Bronchial epithelial cell (primary cell): ENCODE measurements at regions not wholly inside any gene's neighbourhood (a gene's known extent, or its start where the extent isn't known, plus 50 kb on each side); places are given as distances from the start of the nearest gene placed in this dataset.

Experiments used
- DNase-seq: peaks from one replicate; pipeline ENCODE4 v3.0.0-alpha.2; 2010; ENCODE audit warnings: low read depth
- FAIRE-seq: peaks from 2 replicates; lab custom pipeline; 2011; peaks lifted over from hg19 to GRCh38; lab: Jason Lieb, UNC
- H3K27me3 ChIP-seq: 2 replicates; pipeline ENCODE4 v1.5.1; 2011; ENCODE audit warnings: low read length; ENCODE audit not compliant: control insufficient read depth, insufficient read depth
- H3K36me3 ChIP-seq: 2 replicates; pipeline ENCODE4 v1.5.1; 2011; ENCODE audit warnings: low read length; ENCODE audit not compliant: control insufficient read depth, insufficient read depth
- H3K4me3 ChIP-seq: 2 replicates; pipeline ENCODE4 v1.5.1; 2011; ENCODE audit warnings: mild to moderate bottlenecking, low read depth, low read length, control low read depth
- CTCF ChIP-seq: IDR thresholded peaks from 2 replicates; pipeline ENCODE4 v1.5.1; 2011; ENCODE audit warnings: mild to moderate bottlenecking, moderate library complexity, low read length, control low read depth, inconsistent platforms; ENCODE audit not compliant: insufficient read depth, severe bottlenecking

GRCh38 chr4:71863457-71863856 lies 79.6 kb upstream of the GC start:
- H3K4me3 ChIP-seq: no peak overlapping the region
- H3K36me3 ChIP-seq: no peaks in the 10 kb centered on the region
- FAIRE-seq (peak; percentile 36), DNase-seq (no peak)
- H3K27me3 ChIP-seq: no peaks in the 10 kb centered on the region
- TF ChIP-seq CTCF: no peak

GRCh38 chr4:71864380-71864779 lies 80.5 kb upstream of the GC start:
- no peak for DNase-seq
- no peak for FAIRE-seq
- no peak for TF ChIP-seq CTCF
- no peaks in the 10 kb centered on the region for H3K27me3 ChIP-seq
- no peak overlapping the region for H3K4me3 ChIP-seq
- H3K36me3 ChIP-seq: no peaks in the 10 kb centered on the region

DNA sequence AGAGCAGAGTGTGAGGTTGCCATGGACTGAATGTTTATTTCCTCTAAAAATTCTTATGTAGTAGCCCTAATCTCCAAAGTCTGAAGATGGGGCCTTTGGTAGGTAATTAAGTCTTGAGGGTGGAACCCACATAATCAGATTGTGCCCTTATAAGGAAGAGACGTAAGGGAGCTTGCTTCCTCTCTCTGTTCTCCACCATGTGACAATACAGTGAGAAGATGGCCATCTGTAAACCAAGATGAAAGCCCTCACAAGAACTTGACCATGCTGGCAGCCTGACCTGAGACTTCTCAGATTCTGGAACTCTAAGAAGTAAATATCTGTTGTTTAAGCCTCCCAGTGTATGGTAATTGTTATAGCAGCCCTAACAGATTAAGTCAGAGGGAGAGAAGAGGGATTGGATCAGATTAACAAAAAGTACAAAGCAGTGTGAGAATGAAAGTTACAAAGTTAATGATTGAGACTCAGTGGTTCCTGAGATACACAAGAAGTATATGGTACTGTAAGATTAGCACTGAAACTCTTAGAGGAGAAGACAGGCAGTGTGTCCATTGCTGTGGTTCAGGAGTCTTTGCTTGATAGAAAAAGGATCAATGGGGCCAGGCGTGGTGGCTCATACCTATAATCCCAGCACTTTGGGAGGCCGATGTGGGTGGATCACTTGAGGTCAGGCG lies 82.5 kb upstream of the GC start:
- Histone ChIP-seq H3K27me3 (no peaks in the 10 kb centered on the region), H3K4me3 (no peak overlapping the region), H3K36me3 (no peaks in the 10 kb centered on the region)
- no peak for TF ChIP-seq CTCF
- FAIRE-seq: no peak
- no peak for DNase-seq

DNA sequence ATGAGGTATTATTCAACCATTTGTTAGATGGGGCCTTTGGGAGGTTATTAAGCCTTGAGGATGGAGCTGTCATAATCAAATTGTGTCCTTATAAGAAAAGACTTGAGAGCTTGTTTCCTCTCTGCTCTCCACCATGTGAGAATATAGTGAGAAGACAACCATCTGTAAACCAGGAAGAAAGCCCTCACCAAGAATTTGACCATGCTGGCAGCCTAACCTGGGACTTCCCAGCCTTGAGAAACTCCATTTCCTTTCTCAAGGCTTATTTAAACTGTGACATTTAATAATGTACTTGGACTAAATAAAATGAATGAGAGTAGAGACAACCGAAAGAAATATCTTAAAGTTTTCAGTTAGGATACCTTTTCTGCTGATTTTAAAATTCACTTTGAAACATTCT lies 83.7 kb upstream of the GC start:
- no peaks in the 10 kb centered on the region for H3K36me3 ChIP-seq
- FAIRE-seq (no peak), DNase-seq (peak; percentile 26)
- no peaks in the 10 kb centered on the region for H3K27me3 ChIP-seq
- H3K4me3 ChIP-seq: no peak overlapping the region
- TF ChIP-seq CTCF: no peak

GRCh38 chr4:71870456-71870855 lies 86.6 kb upstream of the GC start:
- no peak for FAIRE-seq
- TF ChIP-seq CTCF: no peak

GRCh38 chr4:71872221-71872620 lies 88.3 kb upstream of the GC start:
- FAIRE-seq: peak; percentile 32
- TF ChIP-seq CTCF: no peak
- Histone ChIP-seq H3K4me3 (no peak overlapping the region), H3K27me3 (no peaks in the 10 kb centered on the region), H3K36me3 (no peaks in the 10 kb centered on the region)
- no peak for DNase-seq

More at GRCh38 chr4:71870456-71870855, 86.6 kb upstream of the GC start:
- H3K36me3 ChIP-seq: no peaks in the 10 kb centered on the region
- H3K4me3 ChIP-seq: no peak overlapping the region
- H3K27me3 ChIP-seq: no peaks in the 10 kb centered on the region
- DNase-seq: no peak
